CD4-positive, alpha-beta T cell treated with Interleukin-4 for 1 hour (primary cell): ENCODE measurements at regions not wholly inside any gene's neighbourhood (a gene's known extent, or its start where the extent isn't known, plus 50 kb on each side); places are given as distances from the start of the nearest gene placed in this dataset.

Source experiments
- DNase-seq, 2 donors: peaks; one replicate each; pipeline ENCODE4 v3.0.0-alpha.2; 2020 to 2022

GRCh38 chr3:150264561-150265279 lies 143.4 kb upstream of the TSC22D2 start:
- DNase-seq = no peak

GRCh38 chr3:150261958-150262357 lies 146.1 kb upstream of the TSC22D2 start:
- DNase-seq = no peak

DNA sequence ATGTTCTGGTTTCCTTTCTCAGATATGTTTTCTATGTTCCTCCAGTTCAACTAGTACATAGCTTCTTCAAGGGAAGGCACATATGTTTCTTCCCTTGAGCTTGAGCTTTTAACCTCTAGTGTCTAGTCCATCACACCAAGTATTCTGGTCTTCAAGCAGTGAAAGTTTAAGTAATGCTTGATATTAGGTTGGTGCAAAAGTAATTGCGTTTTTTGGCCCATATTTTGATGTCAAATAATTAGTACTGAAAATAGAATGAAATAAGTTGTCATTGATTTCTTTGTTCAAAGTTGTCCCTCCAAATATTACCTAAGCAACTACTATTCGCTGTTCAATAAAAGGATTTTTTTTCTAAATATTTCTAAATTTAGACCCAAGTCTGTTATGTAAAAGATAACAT lies 146.7 kb upstream of the TSC22D2 start:
- DNase-seq = no peak

DNA sequence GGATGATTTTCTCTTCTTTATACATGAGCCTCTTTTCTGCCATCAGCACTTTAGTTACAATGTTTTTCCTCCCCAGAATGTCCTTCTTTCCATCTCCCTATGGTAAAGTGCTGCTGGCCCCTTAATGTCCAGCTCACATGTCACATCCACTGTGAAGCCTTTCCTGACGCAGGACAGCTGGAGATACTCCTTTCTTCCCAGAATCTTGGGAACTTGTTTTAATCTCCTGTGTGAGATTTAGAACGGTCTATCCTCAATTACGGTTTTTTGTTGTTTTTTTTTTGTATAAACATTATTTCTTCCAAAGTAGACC lies 147.7 kb upstream of the TSC22D2 start:
- no peak for DNase-seq

GRCh38 chr3:150259526-150260397 lies 148.3 kb upstream of the TSC22D2 start:
- no peak for DNase-seq

- DNase-seq = no peak
Measured at GRCh38 chr3:150256782-150257181, 151.3 kb upstream of the TSC22D2 start.

DNA sequence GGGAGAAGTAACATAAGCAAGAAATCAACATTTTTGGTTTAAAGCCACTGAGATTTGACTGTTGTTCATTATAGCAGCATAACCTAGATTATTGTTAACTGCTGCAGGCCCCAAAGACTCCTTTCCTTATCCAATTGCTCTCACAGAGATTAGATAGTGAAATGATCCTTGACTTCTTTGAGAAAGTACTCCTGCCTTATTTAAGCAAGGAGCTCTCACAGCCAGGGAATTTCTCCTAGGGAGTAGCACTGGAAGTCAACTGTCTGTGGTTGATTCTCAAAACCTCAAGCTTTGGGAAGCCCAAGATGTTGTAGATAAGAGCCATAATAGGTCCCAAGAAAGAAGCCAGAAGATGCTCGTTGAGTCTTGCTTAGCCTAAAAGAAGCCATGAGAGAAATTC lies 151.8 kb upstream of the TSC22D2 start:
- no peak for DNase-seq

- no peak for DNase-seq
Measured at GRCh38 chr3:150255826-150256225, 152.3 kb upstream of the TSC22D2 start.

DNA sequence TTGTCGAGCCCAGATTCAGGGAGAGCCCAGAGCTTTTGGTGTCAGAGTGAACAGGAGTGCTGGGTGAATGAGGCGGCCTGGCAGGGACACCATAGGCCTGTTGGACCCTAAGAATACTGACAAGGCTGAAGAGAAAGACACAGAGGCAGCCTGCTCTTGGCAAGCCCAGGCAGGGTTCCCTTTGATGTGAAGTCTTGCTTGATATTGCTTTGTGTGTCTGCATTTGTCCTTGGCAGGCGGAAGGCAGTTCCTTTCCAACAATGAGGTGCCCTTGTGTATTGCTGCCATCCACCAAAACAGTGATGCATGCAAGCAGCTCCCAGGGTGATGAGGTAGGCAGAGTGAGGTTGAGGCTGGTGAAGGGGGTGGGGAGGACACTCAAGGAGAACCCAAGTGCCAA lies 152.7 kb upstream of the TSC22D2 start:
- no peak for DNase-seq

DNA sequence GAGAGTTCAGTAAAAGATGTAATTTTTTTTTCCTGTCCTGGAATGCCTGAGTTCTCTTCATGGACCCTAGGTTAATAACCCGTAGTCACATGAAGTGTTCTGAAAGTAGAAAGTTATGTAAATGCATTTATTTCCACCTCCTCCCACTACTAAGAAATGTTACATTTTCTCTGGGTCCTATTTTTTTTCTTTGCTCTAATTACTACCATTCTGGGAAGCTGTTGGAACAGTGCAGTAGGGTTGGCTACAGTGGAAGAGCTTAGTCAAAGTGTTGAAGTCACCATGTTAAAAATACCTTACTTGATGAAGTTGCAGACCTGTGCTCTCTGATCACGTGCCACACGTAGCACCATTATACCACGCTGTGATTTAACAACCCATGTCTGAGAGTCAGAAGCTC lies 153.8 kb upstream of the TSC22D2 start:
- no peak for DNase-seq

DNA sequence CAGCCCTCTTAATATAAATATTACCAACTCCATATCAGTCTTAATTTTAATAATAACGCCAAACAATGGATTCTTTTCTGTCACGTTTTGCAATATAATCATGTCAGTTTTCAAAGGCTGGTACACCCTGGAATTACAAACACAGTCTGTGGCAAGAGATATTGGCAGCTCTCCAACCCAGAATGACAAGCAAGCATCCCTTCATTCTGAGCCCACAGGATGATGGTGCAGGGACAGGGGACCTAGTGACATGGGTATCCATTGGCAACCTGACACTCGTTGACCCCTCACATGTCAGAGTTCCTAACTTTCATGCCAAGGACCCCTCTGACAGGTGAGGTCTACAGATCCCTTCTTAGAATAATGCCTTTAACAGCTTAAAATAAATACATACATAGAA lies 154.5 kb upstream of the TSC22D2 start:
- DNase-seq = peak in 1 of 2 donors; percentile 21

DNA sequence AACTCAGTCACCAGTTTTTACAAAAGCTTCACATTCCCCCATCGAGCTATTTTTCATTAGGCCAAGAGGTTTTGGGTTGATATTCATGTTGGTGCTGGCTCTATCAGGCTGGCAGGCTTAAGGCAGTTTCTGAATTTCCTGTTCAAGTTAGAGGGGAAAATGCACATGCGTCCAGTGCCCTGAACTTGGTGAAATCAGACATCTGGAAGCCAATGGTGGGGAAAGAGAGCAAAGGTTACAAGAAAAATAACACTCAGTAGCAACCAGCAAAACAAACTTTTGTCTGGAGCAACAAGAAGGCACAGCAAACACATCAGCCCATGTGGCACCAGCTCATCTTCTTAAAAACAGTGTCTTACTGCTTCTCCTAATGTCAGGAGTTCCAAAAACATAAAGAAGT lies 155.6 kb upstream of the TSC22D2 start:
- DNase-seq = no peak

DNA sequence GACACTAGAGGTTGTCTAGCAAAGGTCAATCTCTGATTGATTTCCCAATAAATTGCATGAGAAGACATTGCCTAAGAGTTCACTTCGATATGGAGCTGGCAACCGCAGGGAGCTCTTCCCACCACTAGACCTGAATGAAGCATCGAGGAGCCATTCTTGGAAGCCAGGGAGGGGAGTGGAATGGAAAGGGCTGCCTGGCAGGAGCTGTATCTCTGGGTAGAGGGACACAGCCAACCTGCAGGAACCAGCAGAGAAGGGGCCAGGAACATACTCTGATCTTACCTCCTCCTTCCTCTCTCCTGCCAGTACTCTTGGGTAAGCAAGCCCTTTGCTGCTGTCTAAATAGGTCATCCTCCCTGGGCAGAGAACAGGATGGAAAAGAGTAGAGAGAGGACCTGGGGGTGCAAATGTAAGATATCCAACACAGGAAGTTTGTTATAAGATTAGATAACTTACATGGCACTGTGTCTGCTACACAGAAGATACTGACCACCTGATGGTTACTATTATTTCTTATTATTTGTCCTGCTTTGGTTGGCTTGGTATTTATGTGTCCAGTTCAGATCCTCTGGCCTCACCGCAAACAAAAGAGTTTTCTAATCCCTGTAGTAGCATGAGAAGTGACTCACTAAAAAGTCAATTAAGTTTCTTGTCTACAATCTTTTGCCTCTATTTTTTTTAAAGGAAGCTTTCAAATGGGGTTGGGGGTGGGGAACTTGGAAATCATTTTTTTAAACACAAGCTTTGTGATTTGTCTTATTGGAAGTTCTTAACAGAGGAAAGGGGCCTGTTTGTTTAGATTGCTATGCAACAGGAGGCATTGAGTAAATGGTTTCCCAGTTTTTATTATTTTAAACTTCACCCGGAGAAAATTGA lies 156.7 kb upstream of the TSC22D2 start:
- DNase-seq = no peak

GRCh38 chr3:150249779-150250470 lies 158.2 kb upstream of the TSC22D2 start:
- DNase-seq = no peak

DNA sequence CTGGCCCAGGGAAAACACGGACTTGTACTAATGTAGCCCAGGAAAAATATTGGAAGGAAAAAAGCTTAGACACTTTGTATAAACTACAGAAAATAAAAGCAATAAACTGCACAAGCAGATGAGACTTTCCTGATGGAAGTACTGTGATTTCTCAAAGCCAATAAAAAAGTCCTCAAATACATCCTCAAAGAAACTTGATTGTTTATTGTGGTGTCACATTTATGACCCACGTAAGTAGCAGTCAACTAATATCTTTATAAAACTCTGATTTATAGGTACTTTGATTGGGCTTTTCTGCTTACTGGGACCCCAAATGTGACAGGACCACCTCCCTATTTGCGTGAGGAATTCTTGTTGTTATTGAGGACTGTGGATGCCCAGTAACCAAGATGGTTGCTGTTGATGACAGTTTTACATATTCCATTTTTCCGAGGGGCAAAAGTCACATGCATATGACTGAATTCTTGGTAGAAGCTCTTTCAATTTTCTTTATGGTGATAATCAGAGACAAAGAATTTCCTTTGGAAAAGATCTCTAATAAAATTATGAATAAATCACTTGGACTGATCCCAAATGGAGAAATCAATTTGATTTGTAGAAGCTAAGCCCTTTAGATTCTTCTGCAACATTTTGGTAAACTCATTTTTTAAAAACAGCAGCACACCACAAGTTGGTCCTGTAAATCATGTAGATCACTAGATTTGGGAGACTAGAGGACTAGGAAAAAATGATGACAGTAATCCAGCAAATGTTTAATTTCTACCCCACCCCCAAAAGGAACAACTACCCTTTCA lies 159.0 kb upstream of the TSC22D2 start:
- DNase-seq = no peak

DNA sequence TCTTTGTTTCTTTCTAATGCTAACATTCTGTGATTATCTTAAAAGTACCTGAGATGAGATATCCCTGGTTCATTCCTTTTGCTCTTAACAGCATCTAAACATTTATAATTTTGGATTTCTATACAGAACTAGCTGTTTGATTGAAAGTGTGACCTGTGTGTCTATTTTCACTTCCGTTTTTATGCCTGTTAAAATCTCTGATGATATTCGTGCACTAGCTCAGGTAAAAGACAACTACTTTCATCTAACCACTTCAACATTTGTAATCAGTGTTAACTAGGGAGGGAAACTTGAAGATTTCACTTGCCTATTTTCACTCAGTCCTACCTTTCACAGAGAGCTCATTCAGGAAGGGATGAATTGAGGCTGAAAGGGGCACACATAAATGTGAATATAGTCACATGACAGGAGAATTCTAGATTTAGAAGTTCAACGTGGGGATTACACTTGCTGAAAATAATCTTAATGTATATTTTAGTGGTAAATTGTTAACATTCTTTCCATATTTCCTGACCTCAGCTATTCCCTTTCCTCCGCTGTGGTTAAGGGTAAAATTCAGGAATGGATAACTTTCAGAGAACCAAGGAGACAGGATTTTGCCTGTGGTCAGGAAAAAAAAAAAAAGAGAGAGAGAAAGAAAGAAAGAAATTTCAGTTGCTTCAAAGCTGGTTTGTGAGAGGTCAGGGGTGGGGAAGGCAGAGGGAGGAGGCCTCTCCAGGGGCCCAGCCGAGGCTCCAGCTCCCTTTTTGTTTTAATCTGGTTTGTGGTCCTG lies 159.8 kb upstream of the TSC22D2 start:
- no peak for DNase-seq

- DNase-seq = no peak
Measured at GRCh38 chr3:150247441-150247840, 160.7 kb upstream of the TSC22D2 start.

- no peak for DNase-seq
Measured at GRCh38 chr3:150243466-150243865, 164.6 kb upstream of the TSC22D2 start.

- no peak for DNase-seq
Measured at GRCh38 chr3:150242220-150242936, 165.7 kb upstream of the TSC22D2 start.

GRCh38 chr3:150240891-150241290 lies 167.2 kb upstream of the TSC22D2 start:
- DNase-seq = no peak

DNA sequence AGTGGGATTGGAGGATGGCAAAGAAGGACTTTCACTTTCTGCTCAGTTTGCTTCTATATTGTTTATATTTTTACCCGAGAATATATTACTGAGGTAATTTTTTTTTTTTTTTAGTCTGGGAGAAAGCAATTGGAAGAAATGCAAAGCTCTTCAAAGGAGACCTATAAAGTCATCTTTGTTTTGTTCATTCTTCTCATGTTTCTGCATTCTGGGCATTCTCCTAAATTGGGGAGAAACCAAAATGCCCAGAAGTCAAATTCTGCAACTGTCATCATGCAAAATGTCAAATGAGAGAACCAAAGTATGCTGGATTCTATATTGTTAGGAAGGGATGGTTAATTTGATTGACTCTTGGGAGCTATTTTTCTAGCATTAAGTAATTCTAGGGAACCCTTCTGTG lies 168.3 kb upstream of the TSC22D2 start:
- no peak for DNase-seq
